ENCODE measurements at regions not wholly inside any gene's neighbourhood (a gene's known extent, or its start where the extent isn't known, plus 50 kb on each side); places are given as distances from the start of the nearest gene placed in this dataset.

- no peaks in the 10 kb centered on the region; the same call in 1 of the 2 replicates for H3K4me1 ChIP-seq (ENCODE audit: control insufficient read depth, insufficient read depth, low read length)
- no peaks in the 10 kb centered on the region for H3K36me3 ChIP-seq (ENCODE audit: control insufficient read depth, insufficient read depth, low read length)
- in situ Hi-C loops (cut with HindIII; ENCODE audit: low pct_unique_long_range_greater_than_20kb, low sequenced_read_pairs): no loop called here
- no peak for DNase-seq (ENCODE audit: low read depth, low spot score)
- H3K9me3 ChIP-seq (ENCODE audit: control insufficient read depth, insufficient read depth, low read depth, low read length): no peaks in the 10 kb centered on the region
- no peak for ATAC-seq
- H3K27me3 ChIP-seq (ENCODE audit: control insufficient read depth, insufficient read depth, low read length): no peaks in the 10 kb centered on the region
- no peak overlapping the region for H3K27ac ChIP-seq (ENCODE audit: low read length)
- intact Hi-C loops (cut with micrococcal nuclease; ENCODE audit: unreplicated experiment): no loop called here
- no TSS peak for BruUV-seq (replicated peaks)
- ChIA-PET CTCF (no interaction called here), POLR2A (no interaction called here)
- no peak overlapping the region for H3K4me3 ChIP-seq (ENCODE audit: low read depth in 2 of 2, low read length in 2 of 2)
- TF ChIP-seq TCF7L2 (IDR thresholded peaks at IDR 0.05; ENCODE audit: low read depth, low read length) (no peak), REST (IDR thresholded peaks at IDR 0.05; ENCODE audit: insufficient read depth in 1 of 2, low read depth in 2 of 2, low read length in 1 of 2) (no peak), SIN3A (IDR thresholded peaks at IDR 0.05; ENCODE audit: borderline replicate concordance, insufficient read depth, low read depth, low read length) (no peak), CTCF (IDR thresholded peaks at IDR 0.05) (no peak)
Observed at GRCh38 chr2:167880415-167880814, 367.0 kb downstream of the STK39 start.

DNA sequence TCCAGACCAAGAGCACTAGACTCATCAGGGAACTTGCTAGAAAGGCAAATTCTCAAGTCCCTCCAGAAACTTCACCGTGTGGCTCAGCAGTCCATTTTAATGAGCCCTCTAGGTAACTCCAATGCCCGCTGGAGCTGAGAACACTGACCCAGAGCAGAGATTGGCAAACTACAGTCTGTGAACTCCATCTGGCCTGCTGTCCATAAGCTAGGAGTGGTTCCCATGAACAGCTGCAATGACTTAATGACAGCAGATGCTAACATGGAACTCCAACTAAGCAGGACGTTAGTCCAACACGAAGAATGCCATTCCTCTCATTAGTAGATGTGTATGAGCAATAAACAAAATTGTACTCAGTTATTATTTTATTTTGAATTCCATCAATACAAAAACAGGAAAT is 371.9 kb downstream of the STK39 start:
- DNase-seq (ENCODE audit: low read depth, low spot score) (no peak), ATAC-seq (no peak)
- in situ Hi-C loops (cut with HindIII; ENCODE audit: low pct_unique_long_range_greater_than_20kb, low sequenced_read_pairs) (no loop called here), intact Hi-C loops (cut with micrococcal nuclease; ENCODE audit: unreplicated experiment) (no loop called here)
- no peaks in the 10 kb centered on the region for H3K36me3 ChIP-seq (ENCODE audit: control insufficient read depth, insufficient read depth, low read length)
- no peaks in the 10 kb centered on the region for H3K27me3 ChIP-seq (ENCODE audit: control insufficient read depth, insufficient read depth, low read length)
- TF ChIP-seq POLR2AphosphoS5 (IDR thresholded peaks at IDR 0.05; ENCODE audit: low read depth, low read length) (no peak), CTCF (IDR thresholded peaks at IDR 0.05) (no peak), REST (IDR thresholded peaks at IDR 0.05; ENCODE audit: insufficient read depth in 1 of 2, low read depth in 2 of 2, low read length in 1 of 2) (no peak), TCF7L2 (IDR thresholded peaks at IDR 0.05; ENCODE audit: low read depth, low read length) (no peak), SIN3A (IDR thresholded peaks at IDR 0.05; ENCODE audit: borderline replicate concordance, insufficient read depth, low read depth, low read length) (no peak)
- POLR2A ChIA-PET: no interaction called here
- no peaks in the 10 kb centered on the region for H3K9me3 ChIP-seq (ENCODE audit: control insufficient read depth, insufficient read depth, low read depth, low read length)
- CTCF ChIA-PET: no interaction called here
- H3K4me3 ChIP-seq (ENCODE audit: low read depth in 2 of 2, low read length in 2 of 2): no peak overlapping the region
- H3K4me1 ChIP-seq (ENCODE audit: control insufficient read depth, insufficient read depth, low read length): no peaks in the 10 kb centered on the region; the same call in 1 of the 2 replicates
- BruUV-seq (replicated peaks): no TSS peak
- no peak overlapping the region for H3K27ac ChIP-seq (ENCODE audit: low read length)
